Stimulated activated CD4-positive, alpha-beta T cell treated with anti-CD3 and anti-CD28 coated beads, Interleukin-4, amount 100 ng/mL, for 24 hours (primary cell): ENCODE measurements at regions not wholly inside any gene's neighbourhood (a gene's known extent, or its start where the extent isn't known, plus 50 kb on each side); places are given as distances from the start of the nearest gene placed in this dataset.
"Not testable (repeated sequence)": the region's sequence is repeated elsewhere in the genome, so short reads cannot be mapped to it uniquely, and the experiment has no call there.

ENCODE experiments used
- DNase-seq: peaks from one replicate; pipeline ENCODE4 v3.0.0-alpha.2; 2020

DNA sequence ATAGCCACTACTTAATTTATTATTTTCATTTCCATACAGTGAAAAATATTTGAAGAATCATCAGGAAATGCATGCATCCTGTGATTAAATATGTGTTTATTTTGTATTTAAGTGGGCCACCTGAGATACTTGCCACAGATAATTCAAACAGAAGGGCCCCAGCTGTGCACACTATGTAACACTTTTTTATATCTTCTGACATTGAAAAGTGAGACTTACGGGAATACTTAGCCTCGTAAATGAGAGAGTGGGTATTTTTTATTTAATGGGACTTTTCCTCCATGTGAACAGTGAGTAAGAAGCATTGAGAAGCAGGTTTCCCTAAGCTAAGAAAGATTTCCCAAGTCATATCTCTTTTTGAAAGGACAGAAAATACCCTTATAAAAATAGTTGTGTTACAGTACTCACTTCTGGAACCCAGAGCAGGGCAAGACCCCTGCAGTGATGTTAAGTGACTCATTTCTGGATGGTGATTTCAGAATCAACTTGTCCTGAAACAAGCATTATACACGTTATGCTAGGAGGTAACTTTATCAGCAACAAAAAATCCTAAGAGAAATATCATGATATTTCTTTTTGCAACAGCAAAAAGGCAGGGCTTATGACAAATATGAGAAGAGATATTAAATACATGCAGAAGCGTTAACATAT lies 478.1 kb upstream of the CHORDC1 start:
- DNase-seq: no peak

DNA sequence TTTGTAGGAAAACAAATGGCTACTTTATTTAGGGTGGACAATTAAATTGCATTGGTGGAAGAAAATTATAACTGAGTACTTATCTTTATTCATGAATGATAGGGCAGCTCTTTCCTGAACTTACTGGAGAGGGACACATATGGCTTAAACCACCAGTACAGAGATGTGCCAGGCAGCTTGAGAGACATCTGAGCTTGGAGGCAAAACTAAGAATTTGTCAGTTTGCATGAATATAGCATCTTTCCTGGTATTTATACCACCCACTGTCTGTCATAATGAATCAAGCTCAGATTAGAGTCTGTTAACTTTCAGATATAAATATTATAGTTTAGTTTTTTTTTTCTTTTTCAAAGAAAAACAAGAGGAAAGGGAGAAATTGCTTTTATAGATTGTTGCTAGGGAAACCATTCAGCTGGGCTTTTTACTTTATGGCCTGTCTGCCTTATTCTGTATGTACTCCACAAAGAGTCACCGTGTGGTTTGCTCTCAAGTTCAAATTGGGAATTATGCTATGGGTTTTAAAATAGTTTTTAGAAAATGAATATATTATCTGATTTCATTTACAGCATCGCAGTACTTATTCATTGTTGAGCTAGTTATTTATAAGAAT lies 477.0 kb upstream of the CHORDC1 start:
- no peak for DNase-seq

DNA sequence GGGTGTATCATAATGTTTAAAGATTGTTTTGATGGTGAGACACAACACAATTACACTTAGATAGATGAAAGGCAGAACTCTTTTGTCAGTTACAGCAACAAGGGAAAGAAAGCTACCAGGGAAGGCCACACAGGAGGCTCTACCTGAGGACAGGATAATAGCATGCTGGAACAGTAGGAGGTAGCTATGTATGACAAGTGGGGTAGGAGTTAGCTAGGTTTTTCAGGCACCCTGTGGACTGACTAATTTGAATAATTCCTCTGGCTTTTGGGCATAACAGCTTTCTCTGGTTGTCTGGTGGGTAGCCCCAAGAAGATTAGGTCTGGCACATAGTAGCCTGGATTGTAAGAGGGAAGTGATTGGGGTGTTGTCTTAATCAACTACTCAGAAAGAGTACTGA lies 475.4 kb upstream of the CHORDC1 start:
- DNase-seq: no peak

DNA sequence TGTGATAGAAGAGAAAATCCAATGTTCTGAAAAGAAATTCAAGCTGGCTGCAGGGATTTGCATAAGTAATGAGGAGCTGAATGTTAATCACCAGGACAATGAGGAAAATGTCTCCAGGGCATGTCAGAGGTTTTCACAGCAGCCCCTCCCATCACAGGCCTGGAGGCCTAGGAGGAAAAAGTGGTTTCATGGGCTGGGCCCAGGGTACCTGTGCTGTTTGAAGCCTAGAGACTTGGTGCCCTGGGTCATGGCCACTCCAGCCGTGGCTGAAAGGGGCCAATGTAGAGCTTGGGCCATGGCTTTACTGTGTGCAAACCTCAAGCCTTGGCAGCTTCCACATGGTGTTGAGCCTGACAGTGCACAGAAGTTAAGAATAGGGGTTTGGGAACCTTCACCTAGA lies 452.6 kb upstream of the CHORDC1 start:
- not testable (repeated sequence) for DNase-seq

DNA sequence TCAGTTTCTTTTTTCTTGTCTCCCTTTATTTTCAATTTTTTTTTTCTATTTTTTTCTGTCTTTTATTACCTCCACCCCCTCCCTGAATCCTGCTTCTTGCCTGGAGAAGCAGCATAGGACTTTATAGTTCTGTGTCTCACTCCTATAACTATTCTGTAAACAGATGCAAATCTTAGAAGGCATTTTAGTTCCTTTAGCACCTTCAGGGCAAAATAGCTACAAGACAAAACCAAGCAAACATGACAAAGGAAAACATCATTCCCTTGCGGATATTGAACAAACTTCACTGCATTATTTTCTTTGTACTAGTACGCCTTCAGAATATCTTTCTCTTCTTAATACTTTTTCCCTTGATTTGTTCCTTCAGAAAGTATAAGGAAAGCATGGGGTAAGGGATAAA lies 446.2 kb upstream of the CHORDC1 start:
- no peak for DNase-seq

DNA sequence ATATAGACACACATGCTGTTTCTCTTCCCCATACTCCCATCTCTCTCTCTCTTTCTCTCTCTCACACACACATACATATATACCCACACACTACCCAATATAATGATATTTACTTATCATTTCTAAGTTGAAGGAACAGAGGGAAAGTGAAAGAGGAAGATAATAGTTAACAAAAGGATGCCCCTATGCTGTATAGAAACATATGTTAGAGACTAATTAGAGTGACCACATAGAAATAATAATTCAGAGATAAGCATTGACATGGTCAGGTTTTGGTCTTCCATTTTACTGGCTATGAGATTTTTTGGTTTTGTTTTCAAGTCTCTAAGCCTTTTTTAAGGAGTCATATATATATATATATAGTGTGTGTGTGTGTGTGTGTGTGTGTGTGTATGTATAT lies 445.7 kb upstream of the CHORDC1 start:
- no peak for DNase-seq

DNA sequence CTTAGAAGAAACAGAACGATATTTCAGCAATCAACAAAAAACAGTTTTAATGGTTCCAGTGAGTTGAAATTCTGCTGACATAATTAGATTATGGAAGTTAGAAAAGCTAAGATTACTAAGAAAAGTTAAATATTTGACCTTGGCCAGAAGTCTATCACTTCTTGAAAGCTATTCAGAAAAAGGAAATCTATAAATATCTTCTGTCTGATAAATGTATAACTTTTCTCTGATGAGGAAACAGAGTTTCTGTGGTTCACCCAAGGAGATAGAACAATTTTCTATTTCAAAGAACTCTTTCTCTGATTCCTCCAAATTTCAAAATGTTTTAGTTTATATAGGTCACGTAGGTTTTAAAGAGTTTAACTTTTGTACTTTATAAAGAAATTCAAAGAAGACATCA lies 438.4 kb upstream of the CHORDC1 start:
- no peak for DNase-seq

DNA sequence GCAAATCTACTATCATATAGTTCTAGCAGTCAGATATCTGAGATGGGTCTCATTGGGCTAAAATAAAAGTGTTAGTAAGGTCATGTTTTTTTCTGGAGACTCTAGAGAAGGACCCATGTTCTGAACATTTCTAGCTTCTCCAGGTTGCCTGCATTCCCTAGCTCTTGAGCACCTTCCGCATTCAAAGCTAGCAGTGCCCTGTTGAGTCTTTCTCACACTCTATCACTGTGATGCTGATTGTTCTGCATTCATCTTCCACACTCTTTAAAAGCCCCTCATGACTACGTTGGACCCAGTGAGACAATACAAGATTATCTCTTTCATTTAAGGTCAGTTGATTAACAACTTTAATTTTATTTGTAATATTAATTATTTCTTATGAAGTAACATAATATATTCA lies 433.3 kb upstream of the CHORDC1 start:
- no peak for DNase-seq

DNA sequence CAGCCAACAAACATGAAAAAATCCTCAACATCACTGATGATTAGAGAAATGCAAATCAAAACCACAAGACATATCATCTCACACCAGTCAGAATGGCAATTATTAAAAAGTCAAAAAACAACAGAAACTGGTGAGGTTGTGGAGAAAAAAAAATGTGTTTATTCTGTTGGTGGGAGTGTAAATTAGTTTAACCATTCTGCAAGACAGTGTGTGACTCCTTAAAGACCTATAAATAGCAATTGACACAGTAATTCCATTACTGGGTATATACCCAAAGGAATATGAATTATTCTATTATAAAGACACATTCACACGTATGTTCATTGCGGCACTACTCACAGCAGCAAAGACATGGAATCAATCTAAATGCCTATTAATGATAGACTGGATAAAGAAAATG lies 427.3 kb upstream of the CHORDC1 start:
- DNase-seq: no peak

DNA sequence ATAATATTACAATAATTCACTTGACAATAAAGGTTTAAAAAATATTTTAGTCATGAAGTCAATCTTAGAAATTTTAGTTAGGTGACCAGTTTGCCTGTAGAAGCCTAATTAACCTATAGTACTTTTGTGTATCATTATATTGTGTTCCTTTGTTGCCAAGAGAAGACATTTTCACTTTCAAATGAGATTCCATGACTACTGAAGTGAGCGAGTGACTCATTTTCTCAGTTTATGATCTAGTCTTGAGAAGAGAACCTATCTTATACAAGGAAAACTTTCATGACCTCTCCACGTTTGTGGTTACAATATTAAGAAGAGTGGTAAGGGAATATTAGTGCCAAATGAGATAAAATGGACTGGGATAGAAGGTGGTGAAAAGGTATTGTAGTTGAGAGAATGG lies 423.9 kb upstream of the CHORDC1 start:
- no peak for DNase-seq

DNA sequence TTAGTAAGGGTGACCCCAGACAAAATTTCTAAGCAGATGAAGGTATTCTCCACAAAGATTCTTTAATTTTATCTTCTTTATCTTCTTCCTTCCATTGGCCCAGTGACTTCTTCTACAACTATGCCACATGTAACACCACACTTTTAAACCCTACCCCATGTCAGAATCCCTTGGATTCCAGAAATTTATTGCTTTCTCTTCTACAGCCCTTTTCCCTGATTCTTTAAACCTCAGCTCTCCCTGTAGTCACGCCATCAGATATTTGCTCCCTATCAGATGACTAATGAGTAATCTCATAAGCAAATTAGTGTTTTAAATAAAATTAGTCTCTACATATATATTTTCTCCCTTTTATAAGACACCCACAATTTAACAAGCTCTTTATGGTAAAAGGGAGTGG lies 423.4 kb upstream of the CHORDC1 start:
- DNase-seq: no peak

DNA sequence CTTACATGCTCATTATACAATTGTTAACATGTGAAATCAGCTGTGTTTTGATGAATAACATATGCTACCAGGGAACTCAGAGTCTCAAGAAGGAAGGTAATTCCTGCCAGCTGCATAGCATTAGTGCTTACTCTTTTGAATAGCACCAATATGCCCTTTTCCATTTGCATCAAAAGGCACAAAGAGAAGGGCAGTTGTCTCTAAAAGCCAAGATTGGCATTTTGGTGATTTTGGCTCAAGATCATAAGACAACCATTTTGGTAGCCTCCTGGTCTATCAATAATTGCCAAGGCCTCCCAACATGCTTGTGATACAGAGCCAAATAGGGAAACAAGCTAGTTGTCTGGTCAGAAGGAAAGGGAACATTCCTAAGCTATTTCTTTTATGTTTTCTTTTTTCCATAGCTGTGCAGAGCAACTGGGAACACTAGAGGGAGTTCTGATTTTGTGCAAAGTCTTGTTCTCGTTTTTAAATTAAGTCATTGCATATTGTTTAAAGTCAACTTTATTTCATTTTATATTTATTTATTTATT lies 416.7 kb upstream of the CHORDC1 start:
- no peak for DNase-seq

DNA sequence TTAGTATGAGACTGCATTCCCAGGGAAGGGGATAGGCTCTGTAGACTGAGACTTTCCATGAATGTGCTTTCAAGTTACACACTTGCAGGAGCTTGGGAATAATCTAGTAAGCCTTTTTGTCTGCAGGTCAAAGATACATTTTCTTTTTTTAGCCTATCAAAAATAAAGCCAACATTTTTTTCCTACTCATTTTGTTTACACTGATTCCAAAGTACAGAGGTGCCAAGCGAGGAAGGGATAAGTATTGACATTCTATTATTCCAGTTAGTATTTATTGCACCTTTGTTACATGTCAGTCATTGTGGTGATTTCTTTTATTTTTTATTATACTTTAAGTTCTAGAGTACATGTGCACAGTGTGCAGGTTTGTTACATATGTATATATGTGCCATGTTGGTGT lies 413.0 kb upstream of the CHORDC1 start:
- DNase-seq: no peak

DNA sequence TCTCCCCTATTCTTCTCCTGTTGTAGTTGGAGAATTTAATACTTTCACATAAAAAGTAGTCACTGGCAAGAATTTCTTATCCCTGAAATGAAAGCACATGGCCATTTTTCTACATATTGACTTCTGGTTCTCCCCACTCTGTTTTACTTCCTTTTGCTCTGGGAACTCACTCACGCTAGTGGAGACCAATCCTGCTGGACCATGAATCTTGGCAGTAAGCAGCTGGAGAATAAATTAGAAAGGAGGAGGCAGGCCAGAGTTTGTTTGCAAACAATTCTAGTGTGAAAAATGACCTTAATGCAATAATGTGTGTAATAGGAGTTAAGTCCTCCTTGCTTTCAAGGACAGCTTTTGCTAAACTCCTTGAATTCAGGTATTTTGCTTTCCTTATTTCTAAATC lies 412.3 kb upstream of the CHORDC1 start:
- DNase-seq: no peak

DNA sequence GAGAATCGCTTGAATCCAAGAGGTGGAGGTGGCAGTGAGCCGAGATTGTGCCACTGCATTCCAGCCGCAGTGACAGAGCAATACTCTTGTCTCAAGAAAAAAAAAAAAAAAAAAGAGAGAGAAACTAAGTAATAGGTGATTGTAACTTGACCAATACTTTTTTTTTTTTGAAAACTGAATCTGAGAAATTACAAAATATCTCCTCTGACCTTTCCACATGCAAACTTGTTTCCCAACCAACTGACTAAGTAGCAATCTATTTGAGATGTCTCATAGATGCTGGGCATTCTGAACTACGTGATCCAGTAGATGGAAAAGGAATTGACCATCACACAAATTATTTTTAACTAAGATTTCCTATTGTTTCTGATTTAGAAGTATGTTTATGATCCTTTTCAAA lies 407.3 kb upstream of the CHORDC1 start:
- DNase-seq: no peak

DNA sequence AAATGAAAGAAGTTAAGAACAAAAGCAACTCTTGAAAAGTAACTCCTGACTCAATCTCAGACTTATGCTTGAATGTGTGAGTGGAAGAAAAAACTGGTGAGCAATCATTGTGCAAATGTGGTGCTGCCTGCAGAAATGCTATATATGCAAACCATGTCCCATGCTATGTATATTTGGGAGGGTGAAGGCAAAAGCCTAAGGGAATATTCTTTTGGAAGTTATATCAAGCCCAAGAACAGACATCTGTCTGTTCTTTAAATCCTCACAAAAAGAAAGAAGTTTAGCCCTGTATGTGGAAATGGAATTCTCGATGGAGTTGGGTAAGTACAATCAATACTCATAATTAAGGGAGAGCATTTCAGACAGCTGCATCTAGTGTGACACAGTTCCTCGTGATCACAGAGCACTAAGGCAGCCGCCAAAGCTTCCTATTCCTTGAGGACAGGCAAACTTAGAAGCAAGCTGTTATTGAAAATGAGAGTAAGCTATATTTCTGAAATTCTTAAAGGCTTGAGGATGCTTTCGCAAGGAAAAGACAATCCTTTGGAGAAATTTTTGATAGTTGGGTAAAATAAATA lies 406.5 kb upstream of the CHORDC1 start:
- no peak for DNase-seq

DNA sequence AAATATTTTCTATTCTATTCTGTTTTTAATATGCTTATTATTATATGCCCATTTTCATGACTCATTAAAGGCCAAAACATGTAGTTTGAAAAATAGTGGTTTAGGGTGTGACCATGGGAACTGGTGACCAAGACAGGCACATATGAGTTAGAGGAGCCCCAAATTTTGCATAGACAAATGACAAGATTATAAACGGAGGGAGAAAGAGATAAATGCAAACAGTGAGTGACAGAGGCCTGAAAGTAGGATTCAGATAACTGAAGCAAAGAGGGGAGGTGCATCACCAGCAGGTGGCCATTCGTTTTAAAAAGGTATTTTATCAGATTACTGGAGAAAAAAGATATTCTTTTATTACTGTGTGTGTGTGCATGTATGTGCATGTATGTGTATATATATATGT lies 391.5 kb upstream of the CHORDC1 start:
- no peak for DNase-seq

DNA sequence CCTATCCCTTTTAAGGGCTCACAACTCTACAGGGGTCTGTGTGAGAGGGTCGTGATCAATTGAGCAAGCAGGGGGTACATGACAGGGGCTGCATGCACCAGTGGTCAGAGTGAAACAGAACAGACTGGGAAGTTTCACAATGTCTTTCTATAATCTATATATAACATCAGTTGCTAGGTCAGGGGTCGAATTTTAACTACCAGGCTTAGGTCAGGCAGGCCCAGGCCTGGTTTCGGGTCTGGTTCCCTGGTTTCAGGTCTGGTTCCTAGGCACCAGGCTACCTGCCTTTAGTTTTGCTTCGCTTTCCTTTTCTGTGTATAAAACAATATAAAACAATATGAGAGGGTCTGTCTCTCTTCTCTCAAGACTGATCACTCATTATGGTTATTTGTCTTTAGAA lies 390.2 kb upstream of the CHORDC1 start:
- not testable (repeated sequence) for DNase-seq

DNA sequence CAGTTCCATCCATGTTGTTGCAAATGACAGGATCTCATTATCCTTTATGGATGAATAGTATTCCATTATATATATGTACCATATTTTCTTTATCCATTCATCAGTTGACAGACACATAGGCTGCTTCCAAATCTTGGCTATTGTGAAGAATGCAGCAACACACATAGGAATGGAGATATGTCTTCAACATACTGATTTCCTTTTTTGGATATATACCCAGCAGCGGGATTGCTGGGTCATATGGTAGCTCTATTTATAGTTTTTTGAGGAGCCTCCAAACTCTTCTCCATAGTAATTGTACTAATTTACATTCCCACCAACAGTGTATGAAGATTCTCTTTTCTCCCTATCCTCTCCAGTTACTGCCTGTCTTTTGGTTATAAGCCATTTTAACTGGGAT lies 383.9 kb upstream of the CHORDC1 start:
- DNase-seq: no peak

DNA sequence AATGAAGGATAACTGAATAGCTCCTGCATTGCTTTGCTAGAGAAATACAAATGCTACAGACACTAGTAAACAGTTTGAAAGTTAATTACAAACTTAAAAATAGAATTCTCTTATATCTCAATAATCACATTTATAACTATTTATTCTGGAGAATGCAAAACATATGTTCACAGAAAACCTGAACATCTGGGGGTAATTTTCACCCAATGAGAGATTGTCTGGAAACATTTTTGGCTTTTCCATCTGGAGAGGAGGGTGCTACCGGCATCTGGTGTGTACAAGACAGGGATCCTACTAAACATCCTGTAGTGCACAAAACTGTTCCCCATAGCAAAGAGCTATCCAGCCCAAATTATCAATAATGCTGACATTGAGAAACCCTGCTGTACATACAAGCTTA lies 378.4 kb upstream of the CHORDC1 start:
- no peak for DNase-seq

DNA sequence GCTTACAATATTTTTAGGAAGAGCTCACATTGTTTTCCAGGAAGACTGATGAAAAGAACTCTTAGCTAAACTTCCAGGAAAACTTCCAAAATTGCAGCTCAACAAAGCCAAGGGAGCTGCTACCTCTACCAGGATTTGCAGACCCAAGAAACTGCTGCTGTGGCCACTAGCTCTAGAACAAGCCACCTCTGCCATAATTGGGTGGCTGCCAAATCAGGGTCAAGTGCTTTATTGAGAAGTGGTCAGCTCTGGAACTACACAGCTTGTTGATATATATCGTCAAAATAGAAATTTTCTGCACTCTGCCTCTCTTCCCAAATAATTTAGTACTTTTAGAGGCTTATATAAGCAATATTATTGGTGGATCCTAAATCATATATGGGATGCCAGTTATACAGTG lies 371.8 kb upstream of the CHORDC1 start:
- DNase-seq: no peak

DNA sequence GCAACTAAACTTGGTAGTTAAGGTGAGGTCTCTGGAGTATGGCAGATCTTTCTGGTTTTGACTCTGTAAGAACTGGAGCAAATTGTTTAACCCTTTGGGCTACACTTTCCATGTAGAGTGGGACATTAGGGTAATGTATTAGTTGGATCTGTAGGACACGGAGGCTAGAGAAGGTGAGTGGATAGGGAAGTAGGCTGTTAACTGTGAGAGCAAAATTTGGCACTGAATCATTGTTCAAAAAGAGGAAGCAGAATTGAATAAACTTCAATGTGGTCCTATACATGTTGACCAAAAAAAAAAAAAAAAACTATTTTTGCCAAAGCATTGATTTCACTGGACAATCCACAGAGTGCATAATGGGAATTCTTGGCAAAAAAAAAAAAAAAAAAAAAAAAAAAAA lies 370.2 kb upstream of the CHORDC1 start:
- DNase-seq: no peak

DNA sequence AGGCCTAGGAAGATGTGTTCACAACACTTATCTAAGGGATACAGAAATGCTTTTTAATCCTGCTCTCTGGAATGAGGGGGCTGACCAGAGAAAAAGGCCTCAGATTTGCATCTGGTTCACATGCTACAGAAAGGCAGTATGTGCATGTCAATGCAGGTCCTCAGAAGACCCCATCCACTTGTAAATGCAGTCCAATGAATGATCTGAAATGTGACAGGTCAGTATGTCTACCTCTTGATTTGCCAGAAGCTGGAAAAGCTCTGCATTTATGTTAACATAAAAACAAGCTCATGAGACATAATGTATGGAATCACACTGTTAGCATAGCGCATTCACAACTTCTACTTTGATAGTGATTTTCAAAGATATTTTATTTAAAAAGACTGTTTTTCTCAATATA lies 367.4 kb upstream of the CHORDC1 start:
- DNase-seq: no peak

DNA sequence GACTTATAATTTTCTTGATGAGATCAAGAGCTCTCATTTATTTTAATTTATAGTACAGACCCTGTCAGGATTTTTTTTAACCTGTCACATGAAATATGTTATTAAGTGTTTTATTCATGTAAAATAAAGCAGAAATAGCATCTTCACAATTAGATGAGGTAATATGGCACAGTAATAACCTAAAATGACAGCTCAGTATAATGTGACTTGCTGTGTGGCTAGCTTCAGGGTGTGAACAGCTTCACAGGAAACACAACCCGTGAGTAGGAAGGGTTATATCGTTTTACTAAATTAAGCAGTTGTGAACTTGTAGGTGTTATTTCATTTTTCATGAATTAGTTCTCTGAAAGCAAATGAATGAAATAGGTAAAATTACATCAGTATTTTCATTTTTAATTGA lies 366.9 kb upstream of the CHORDC1 start:
- DNase-seq: no peak

DNA sequence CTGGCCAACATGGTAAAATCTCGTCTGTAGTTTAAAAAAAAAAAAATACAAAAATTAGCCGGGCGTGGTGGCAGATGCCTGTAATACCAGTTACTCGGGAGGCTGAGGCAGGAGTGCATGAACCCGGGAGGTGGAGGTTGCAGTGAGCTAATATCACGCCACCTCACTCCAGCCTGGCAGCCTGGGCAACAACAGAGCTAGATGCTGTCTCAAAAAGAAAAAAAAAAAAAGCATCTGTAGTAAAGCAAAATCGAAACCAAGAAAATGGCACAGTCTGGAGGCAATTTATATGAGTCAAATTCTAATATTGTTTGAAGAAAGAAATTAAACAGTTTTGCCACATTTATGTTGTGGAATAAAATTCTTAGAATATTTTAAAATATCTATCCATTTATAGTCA lies 365.0 kb upstream of the CHORDC1 start:
- DNase-seq: no peak
